ENCODE measurements at regions not wholly inside any gene's neighbourhood (a gene's known extent, or its start where the extent isn't known, plus 50 kb on each side); places are given as distances from the start of the nearest gene placed in this dataset.
A peak's percentile ranks its signal among the peaks of the same experiment; 100 is the strongest.

- no peak overlapping the region for H2AFZ ChIP-seq (ENCODE audit: low read length)
- H3K14ac ChIP-seq (ENCODE audit: insufficient read length) = no peak overlapping the region
- no peak overlapping the region for H3K4me2 ChIP-seq (ENCODE audit: insufficient read depth in 1 of 2, low read depth in 2 of 2, low read length in 2 of 2)
- H2BK20ac ChIP-seq (ENCODE audit: low read length) = no peak overlapping the region
- no peaks in the 10 kb centered on the region for H3K79me1 ChIP-seq (ENCODE audit: low read depth, low read length)
- ChIA-PET POLR2A (ENCODE audit: partially characterized antibody) (interaction anchor here (0.8 to 2.2 kb wide), 2 partner anchors 150 to 220 kb away, joined by 3 to 8 read pairs; partner anchors contain the start of gene GADD45A), CTCF (ENCODE audit: partially characterized antibody) (interaction anchor here (0.7 to 10.6 kb wide), 42 partner anchors 10 to 558 kb away, joined by 3 to 214 read pairs (median 6); partner anchors contain the start of gene GADD45A)
- no peak overlapping the region for H3K27ac ChIP-seq (ENCODE audit: low read depth, low read length)
- H4K20me1 ChIP-seq (replicated peaks in 1 of 2; ENCODE audit: control insufficient read depth in 1 of 2, insufficient read depth in 2 of 2, low read length in 2 of 2) = no peaks in the 10 kb centered on the region
- H2BK12ac ChIP-seq (ENCODE audit: low read depth, low read length) = no peak overlapping the region
- no peak overlapping the region for H2BK15ac ChIP-seq (ENCODE audit: low read length)
- H3K23me2 ChIP-seq (ENCODE audit: low read depth, low read length) = no peaks in the 10 kb centered on the region
- no peak overlapping the region for H4K91ac ChIP-seq (replicated peaks; ENCODE audit: insufficient read length, low read length)
- H3K27me3 ChIP-seq (replicated peaks in 1 of 4; ENCODE audit: control insufficient read depth in 3 of 4, extremely low read depth in 1 of 4, insufficient read depth in 3 of 4, low read length in 3 of 4) = no peaks in the 10 kb centered on the region
- DNase-seq (ENCODE audit: low read depth in 1 of 2, low spot score in 2 of 2) (peak; percentile 41 to 86), FAIRE-seq (peak; percentile 78)
- H3K56ac ChIP-seq (replicated peaks; ENCODE audit: insufficient read length, low read depth, low read length) = no peak overlapping the region
- no peak overlapping the region for H4K8ac ChIP-seq (ENCODE audit: extremely low read depth, insufficient read depth, low read length)
- H3K9me3 ChIP-seq (ENCODE audit: insufficient read depth in 2 of 2, low read depth in 1 of 2, low read length in 1 of 2) = no peaks in the 10 kb centered on the region
- 16% methylated on average over 5 of the region's 5 CpGs; no CpG with 5 or more reads in 1 of the 2 experiments for WGBS, 2 experiments (ENCODE audit: extremely low coverage in 1 of 2, insufficient coverage in 1 of 2, insufficient read length in 1 of 2, insufficient replicate concordance in 2 of 2, low coverage in 1 of 2, low lambda C conversion rate in 2 of 2, missing lambda C conversion rate in 1 of 2)
- H3K18ac ChIP-seq (ENCODE audit: extremely low read depth, low read length) = no peak overlapping the region
- H2AK5ac ChIP-seq (ENCODE audit: low read depth, low read length) = no peak overlapping the region
- H2BK120ac ChIP-seq (replicated peaks; ENCODE audit: low read depth, low read length) = no peak overlapping the region
- H3K79me2 ChIP-seq (ENCODE audit: control insufficient read depth in 1 of 2, insufficient read depth in 2 of 2, low read length in 2 of 2) = no peaks in the 10 kb centered on the region
- no peaks in the 10 kb centered on the region for H3K36me3 ChIP-seq (ENCODE audit: control insufficient read depth in 2 of 4, insufficient read depth in 4 of 4, low read length in 3 of 4)
- no peak overlapping the region for H3K9ac ChIP-seq (replicated peaks in 1 of 4; ENCODE audit: extremely low read depth in 1 of 4, low read depth in 3 of 4, low read length in 3 of 4)
- no peak overlapping the region for H2BK5ac ChIP-seq (ENCODE audit: low read depth, low read length)
- no peak overlapping the region for H4K5ac ChIP-seq (ENCODE audit: insufficient read length, low read depth, low read length)
- H3K23ac ChIP-seq (ENCODE audit: insufficient read length) = no peak overlapping the region
- H3K4me3 ChIP-seq (ENCODE audit: extremely low read depth in 1 of 4, insufficient read depth in 2 of 4, low read depth in 3 of 4, low read length in 4 of 4) = no peak overlapping the region
- no peaks in the 10 kb centered on the region for H3K4me1 ChIP-seq (replicated peaks in 1 of 4; ENCODE audit: control insufficient read depth in 3 of 4, insufficient read depth in 4 of 4, low read length in 3 of 4)
- H3K4ac ChIP-seq (replicated peaks; ENCODE audit: insufficient read length, low read depth, low read length) = no peak overlapping the region
- TF ChIP-seq ATF2 (IDR thresholded peaks at IDR 0.05; ENCODE audit: low read length) = no peak
- no peak for TF ChIP-seq E2F6 (IDR thresholded peaks at IDR 0.05)
- TF ChIP-seq RAD21 (IDR thresholded peaks at IDR 0.05 in 1 of 2, conservative IDR thresholded peaks at IDR 0.05 in 1 of 2; ENCODE audit: low read depth in 2 of 2, low read length in 2 of 2) = peak; percentile 90 to 94
- TF ChIP-seq, protein P1, sequence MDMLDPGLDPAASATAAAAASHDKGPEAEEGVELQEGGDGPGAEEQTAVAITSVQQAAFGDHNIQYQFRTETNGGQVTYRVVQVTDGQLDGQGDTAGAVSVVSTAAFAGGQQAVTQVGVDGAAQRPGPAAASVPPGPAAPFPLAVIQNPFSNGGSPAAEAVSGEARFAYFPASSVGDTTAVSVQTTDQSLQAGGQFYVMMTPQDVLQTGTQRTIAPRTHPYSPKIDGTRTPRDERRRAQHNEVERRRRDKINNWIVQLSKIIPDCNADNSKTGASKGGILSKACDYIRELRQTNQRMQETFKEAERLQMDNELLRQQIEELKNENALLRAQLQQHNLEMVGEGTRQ (IDR thresholded peaks at IDR 0.05; ENCODE audit: low read length) = no peak
- TF ChIP-seq TBP (IDR thresholded peaks at IDR 0.05; ENCODE audit: low read depth, low read length) = no peak
- TF ChIP-seq, protein P2, sequence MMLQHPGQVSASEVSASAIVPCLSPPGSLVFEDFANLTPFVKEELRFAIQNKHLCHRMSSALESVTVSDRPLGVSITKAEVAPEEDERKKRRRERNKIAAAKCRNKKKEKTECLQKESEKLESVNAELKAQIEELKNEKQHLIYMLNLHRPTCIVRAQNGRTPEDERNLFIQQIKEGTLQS (IDR thresholded peaks at IDR 0.05; ENCODE audit: insufficient read depth, low read depth, low read length) = no peak
Observed at GRCh38 chr1:67535474-67535873, 105.3 kb upstream of the SERBP1 start.

All from H1 (cell line).